Dermis microvascular lymphatic vessel endothelial cell (primary cell): ENCODE measurements at regions not wholly inside any gene's neighbourhood (a gene's known extent, or its start where the extent isn't known, plus 50 kb on each side); places are given as distances from the start of the nearest gene placed in this dataset.

Source experiments
- DNase-seq, 2 donors: peaks; one replicate each; pipeline versions ENCODE4 v3.0.0 to v3.0.0-alpha.2; 2010; ENCODE audit warnings: low read depth in 2 of 2

DNA sequence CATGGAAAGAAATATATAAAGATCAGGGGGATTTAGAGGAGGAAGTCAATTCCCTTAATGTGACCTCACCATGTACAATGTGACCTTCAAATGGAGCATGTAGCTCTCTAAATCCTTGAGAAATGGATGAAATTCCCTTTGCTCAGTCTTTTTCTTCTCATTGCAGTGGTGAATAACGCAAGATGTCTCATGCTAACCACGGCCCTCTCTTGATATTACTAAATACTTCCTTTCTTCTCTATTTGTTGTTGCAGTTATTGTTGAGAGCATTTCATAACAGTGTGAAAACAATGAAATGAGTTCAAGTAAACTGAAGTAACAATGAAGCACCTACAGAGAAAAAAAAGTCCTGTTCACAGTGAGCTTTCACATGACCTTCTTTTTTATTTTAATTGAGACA is 55.6 kb downstream of the ZNF281 start:
- no peak for DNase-seq

DNA sequence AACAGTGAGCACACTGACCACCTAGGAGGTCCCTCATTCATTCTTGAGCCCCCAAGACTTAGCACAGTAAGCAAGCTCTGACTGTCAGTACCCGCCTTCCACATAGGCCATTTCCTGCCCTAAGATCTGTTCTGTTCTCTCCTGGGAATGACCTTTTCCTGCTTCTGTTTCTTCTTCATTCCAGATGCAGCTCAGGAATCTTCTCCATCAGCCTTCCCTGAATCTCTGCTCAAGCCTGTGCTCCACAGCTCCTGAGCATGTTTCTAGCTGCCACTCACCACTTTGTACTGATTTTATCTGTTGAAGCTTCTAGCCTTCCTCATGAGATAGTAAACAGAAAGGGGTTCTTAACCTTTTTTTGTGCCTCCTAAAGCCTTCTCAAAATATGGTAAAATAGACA is 56.6 kb downstream of the ZNF281 start:
- no peak for DNase-seq

DNA sequence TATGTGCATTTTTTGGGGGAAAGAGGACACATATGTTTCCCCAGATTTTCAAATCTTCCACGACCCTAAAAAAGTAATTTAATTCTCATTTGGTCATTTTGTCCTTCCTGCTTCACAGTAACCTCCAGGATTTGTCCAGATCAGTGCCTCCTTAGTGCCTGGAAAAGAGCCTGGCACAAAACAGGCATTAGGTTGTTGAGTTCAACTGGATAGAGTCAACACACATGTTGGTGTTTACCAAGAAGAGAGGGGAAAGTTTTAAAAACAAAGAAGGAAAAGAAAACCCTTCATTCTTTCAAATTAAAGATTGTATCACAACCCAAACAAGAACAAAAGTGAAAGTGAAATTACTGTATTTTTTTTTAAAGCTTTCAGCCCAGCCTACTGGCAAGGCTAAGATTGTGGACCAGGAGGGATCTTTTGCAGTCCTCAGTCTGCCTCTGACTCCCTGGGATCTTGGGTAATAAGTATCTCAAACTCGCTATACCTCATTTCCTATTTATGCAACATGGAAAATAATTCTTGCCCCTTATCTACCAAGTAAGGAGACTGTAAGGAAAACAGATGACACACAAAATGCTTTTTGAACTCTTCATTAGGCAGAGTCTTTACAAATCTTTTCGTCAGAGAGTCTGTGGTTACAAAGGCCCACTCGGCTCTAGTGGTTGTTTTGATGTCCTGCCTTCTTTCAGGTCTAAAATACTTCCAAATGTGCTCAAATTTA is 57.8 kb downstream of the ZNF281 start:
- DNase-seq: no peak

DNA sequence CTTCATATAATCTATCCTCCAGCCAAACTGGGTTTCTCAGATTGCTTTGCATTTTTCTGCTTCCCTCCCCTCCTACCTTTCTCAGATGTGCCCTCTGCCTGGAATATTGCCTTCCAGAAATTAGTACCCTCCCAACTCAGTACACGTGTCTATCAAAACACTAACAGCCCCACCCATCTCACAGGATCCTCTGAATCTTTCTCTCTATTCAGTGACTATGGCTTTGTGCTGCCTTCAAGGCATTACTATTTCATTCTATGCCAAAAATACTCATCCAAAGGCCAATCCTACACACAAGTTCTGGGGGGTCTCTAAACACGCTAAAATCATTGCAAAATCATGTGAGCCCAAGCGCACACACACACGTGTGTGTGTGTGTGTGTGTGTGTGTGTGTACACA is 58.4 kb downstream of the ZNF281 start:
- DNase-seq: no peak

DNA sequence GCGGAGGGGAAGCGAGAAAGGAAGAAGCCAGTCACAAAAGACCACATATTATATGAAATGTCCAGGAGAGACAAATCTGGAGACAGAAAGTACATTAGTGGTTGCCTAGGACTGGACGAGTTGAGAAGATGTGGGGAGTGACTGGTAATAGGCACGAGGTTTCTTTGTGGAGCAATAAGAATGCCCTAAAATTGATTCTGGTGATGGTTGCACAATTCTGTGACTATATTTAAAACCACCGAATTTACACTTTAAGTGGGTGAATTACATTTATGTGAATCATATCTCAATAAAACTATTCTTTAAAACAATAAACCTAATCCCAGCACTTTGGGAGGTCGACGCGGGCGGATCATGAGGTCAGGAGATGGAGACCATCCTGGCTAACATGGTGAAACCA is 63.1 kb downstream of the ZNF281 start:
- no peak for DNase-seq

DNA sequence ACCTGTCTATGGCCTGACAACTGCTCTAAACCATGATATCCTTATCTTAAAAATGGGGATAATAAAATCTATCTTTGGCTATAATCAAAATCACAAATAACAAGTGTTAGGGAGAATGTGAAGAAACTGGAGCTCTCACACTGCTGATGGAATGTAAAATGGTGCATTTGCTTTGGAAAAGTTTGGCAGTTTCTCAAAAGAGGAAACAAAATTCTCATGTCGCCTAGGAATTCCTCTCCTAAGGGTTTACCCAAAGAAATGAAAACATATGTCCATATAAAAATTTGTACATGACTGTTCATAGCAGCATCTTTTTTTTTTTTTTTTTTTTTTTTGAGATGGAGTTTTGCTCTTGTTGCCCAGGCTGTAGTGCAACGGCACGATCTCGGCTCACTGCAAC is 64.3 kb downstream of the ZNF281 start:
- no peak for DNase-seq

DNA sequence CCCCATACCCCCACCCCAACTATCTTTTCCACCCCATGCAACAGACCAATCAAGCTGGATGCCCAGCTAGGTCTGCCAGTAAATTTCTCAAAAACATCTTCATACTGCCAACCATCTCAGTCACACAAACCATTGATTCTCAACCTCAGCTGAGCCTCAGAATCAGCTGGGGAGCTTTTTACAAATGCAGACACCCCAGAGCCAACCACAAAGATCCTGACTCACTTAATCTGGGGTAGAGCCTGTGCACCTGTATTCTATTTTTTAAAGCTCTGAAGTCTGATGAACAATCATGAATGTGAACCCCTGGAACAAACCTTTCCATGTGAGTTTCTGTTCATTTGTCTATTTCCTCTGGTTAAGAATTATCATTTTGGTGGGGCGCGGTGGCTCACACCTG is 66.0 kb downstream of the ZNF281 start:
- DNase-seq: no peak

DNA sequence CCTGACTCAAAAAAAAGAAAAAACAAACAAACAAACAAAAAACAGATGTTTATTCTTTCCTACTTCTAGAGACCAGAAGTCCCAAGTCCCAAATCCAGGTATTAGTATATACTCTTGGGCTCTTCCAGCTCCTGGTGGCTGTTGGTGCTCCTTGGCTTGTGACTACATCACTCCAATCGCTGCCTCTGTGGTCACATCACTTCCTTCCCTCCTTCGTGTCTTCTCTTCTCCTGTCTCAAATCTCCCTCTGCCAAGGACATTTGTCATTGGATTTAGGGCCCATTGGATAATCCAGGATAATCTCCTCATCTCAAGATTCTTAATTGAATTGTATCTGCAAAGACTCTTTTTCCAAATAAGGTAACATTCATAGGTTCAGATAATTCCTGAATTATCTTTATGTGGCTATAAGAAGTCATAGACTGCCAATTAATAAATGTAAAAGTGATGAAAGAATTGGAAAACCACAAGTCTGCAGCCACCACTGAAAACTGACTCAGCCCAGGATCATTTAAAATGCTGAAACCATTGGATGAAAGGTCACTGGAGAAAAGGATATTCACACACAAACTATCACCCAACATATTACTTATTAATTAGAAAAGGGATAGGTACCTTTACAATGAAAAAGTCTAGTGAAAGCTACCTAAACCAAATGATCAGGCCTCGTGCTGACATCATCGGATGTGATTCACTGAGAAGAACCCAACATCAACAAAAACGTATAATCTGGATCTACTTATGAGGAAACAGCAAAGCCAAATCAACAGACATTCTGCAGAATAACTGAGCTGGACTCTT is 67.1 kb downstream of the ZNF281 start:
- DNase-seq: no peak

DNA sequence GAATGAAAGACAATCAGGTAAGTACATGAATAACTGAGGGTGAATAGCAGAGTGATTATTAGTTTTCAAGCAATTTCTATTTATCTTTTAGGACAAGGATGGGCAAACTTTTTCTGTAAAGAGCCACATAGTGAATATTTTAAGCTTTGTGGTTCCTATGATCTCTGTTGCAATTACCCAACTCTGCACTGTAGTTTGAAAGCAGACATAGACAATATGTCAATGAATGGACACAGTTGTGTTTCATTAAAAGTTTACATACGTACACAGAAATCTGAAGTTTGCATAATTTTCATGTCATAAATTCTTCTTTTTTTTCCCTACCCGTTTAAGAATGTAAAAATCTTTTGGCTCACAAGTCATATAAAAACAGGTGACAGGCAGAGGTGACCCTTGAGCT is 71.4 kb downstream of the ZNF281 start:
- DNase-seq: no peak

DNA sequence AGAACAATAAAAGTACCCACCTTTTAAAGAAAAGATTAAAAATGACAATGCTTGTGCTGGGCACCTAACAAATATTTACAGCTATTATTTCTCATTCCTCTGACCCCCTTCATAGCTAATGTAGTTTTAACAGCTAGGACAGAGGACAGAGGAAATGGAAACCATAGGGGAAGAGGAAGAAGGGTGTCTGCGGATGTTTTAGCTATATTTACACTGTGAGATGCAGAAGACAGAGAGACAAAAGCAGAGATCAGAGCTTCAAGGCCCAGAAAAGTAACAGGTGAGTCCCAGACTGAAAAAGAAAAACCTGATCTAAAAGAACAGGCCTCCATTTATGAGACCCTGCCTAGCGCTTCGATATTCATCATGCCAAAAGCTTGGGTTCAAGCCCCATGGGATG is 72.0 kb downstream of the ZNF281 start:
- DNase-seq: no peak

DNA sequence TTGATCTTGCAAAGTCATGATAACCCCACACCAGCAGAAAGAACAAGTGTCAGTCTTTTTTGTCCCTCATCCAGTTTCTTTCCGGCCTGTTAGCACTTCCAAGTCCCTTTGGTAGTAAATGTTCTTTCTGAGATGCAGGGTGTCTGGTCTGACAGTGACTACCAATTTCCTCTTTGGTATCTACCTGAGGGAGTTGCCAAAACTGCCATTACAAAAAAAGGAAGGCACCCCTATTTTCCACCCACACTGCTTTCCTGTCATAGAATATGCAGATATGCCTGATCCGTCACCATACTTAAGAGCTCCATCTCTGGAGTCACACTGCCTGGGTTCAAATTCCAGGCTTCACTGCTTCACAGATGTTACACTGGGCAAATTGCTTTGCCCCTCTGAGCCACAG is 72.4 kb downstream of the ZNF281 start:
- no peak for DNase-seq

DNA sequence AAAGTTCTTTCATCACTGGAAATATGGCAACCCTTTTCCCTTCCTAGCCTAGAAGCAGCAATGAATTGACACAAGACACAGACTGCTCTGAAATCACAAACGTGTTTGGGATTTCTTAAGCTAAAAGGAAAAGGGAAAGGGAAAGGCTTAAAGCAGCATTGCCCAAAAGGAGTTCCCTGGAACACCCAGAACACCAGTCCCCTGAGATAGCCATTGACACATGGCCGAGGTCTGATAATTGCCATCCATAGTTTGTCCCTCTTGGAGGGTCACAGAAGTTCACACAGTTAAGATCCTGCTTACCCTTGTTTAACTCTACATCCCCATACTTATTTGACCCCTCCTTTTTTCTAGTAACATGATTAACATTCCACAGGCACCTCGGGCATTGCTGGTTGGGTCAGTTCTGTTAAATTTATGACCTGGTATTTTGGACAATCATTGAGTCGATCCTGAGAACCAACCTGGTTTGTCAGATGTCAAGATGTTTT is 72.9 kb downstream of the ZNF281 start:
- DNase-seq: no peak

DNA sequence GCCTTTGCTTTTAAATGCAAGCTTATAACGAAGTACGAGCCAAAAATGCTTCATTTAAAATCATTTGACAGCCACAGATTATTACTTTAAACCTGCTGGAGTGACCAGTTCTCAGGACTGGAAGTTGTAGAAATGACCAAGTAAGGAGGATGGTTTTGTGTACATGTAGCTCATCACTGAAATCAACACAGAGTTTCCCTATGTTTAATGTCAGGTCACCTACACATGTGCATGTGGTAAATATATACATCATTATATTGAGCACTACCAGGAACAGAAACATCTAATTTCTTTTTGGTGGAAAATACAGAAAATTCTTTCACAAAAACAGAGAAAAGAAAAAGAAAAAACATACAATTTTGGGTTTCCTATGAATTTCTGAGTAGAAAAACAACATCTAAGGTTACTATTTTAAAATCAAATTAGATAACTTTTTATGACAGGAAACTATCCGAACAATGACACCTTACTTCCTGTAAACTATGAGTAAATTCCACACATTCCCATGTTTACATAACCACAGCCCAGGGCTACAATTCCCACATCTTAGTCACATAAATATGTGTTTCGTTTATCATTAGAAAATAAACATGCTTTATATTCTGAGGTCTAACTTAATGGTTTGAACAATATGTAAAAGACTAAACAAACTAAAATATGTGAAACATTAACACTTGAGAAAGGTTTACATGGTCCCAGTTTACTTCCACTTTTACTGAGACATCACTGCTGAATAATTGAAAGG is 73.6 kb downstream of the ZNF281 start:
- peak; percentile 70 to 72 for DNase-seq

DNA sequence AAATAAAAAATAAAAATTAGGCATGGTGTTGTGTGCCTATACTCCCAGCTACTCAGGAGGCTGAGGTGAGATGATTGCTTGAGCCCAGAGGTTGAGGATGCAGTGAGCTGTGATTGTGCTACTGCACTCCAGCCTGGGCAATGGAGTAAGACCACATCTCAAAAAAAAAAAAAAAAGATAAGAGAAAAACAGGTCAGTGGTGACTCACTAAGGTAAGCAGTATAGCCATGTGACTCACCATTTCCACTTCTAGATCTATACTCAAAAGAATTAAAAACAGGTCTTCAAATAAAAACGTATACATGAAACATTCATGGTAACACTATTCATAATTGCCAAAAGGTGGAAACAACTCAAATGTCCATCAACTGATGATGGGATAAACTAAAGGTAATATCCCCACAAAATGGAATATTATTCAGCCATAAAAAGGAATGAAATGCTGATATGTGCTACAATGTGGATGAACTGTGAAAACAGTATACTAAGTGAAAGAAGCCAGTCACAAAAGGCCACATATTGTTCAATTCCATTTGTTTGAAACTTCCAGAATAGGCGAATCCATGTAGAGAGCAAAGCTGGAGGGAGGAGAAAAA is 75.1 kb downstream of the ZNF281 start:
- peak in 1 of 2 donors; percentile 42 for DNase-seq

DNA sequence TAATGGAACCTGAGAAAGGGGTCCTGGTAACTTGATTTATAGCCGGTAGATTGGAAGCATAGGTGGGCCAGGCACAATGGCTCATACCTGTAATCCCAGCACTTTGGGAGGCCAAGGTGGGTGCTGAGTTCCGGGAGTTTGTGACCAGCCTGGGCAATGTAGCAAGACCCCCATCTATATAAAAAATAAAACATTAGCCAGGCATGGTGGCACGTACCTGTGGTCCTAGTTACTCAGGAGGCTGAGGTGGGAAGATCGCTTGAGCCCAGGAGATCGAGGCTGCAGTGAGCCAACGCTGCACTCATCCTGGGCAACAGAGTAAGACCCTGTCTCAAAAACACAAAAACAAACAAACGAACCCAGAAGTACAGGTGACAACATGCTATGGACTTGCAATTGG is 76.5 kb downstream of the ZNF281 start:
- no peak for DNase-seq

DNA sequence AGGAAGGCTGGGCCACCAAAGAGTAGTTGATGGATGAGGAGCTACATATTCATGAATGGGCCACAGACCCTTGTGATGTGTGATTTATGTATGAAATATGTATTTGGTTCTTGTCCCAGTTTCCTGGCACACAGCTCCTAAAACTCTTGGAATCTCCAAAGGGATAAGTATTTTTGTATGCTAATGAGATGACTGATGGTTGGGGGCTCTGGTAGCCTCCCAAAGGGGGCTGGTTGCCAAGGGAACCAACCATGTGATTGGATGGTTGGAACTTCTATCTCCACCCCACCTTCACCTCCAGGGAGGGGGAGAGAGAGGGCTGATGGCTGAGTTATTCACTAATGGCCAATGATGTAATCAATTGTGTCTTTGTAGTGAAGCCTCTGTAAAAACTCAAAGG is 77.1 kb downstream of the ZNF281 start:
- DNase-seq: no peak

DNA sequence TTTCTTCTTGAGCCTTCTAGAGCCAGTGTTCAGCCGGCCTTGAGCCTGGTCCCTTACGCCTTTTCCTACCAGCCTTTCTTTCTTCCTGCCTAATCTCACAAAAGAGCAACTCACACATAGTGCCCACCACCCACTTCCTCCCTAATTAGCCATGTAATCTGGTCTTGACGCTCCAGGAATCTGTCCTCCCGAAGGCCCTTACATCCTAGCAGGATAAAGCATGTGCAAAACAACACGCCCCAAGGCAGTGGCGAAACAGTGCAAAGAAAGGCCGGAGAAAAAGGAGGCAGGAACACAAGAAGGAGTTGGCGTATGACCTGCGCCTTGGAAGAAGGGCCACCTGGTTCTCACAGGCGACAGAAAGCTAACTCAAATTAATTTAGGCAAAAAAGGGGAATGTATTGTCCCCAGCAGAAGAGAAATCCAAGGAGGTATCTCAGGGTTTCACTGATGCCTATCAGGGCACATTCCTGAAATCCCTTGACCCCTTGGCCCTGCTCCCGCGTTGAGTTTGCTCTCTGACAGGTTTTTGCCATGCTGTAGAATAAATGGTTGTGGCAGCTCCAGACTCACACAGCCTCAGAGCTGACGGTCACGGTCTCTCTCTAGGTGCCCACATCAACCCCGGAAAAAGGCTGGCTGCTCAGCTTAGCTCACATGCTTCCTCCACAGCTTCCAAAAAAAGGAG is 79.0 kb downstream of the ZNF281 start:
- no peak for DNase-seq

DNA sequence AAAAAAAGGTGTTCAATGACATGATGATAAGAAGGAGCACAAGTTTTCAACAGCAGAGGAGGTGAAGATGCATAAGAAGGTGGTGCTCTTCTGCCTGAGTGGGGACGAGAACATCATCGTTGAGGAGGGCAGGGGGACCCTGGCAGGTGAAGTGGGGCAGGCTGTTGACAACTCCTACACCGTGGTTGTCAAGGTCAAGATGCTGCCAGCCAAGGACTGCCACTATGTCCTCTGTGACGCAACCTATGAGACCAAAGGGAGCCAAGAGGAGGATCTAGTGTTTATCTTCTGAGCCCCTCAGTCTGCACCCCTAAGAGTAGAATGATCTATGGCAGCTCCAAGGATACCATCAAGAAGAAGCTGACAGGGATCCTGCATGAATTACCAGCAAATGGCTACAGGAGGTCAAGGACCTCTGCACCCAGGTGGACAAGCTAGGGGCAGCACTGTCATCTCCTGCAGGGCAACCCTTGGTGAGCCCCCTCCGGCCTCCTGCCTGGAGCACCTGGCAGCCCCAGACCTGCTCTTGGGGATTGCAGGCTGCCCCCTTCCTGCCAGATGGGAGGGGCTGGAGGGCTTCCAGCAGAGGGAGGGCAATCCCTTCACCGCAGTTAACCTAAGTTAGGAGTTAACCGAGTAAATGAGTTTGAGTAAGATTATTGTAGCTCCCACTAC is 80.5 kb downstream of the ZNF281 start:
- no peak for DNase-seq

DNA sequence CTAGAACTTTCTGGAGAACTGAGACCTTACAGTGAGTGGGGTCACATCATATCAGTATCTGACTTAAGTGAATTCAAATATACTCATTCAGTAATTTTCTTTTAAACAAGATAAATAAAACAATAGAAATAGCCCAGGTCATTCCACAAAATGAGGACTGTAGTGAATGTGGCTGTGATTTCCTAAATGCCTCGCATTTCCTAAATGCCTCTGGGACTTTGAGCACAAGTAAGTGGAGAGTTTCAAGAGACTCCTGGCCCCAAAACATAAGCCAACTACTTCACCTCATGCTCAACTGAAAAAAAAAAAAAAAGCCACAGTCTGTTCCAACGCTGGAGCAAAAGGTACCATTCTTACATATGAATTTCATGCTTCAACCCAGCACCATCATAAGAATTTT is 81.5 kb downstream of the ZNF281 start:
- DNase-seq: no peak

DNA sequence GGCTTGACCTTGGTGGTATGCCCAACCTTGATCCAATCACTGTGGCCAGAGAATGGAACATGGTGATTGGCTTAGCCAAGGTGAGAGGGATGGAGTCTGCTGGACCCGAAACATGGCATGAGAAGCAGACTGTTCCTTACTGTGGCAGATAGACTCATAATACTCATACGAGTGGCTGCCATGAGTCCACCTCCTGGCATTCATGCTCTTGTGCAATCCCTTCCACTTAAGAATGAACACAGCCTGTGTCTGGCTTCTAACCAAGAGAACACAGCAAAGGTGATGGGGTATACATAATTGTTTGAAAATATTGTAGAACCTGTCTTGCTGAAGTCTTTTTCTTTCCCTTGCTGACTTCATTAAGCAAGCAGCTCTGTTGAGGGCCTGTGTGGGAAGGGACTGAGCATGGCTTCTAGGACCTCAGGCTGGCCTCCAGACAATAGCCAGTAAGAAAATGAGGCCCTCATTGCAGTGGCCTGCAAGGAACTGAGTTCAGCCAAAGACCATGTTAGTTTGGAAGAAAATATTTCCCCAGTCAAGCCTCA is 85.9 kb downstream of the ZNF281 start:
- no peak for DNase-seq

DNA sequence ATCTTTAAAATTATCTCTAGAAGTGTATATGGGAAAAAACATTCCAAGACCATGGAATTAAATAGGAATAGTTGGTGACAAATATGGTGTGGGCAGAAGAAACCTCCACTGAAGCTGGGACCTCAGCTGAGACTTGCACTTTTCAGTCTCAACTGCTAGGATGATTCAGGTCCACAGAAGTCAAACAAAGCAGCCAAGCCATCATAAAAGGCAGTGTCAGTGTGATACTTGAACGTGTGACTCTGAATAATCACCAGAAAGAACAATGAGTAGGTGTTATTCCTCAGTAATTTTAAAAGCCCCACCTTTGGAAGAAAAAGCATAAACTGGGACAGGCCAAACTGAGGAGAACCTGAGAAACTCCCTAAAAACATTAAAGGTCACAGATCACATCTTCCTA is 90.7 kb downstream of the ZNF281 start:
- DNase-seq: no peak
